ENCODE measurements at regions not wholly inside any gene's neighbourhood (a gene's known extent, or its start where the extent isn't known, plus 50 kb on each side); places are given as distances from the start of the nearest gene placed in this dataset.
"Not testable (repeated sequence)": the region's sequence is repeated elsewhere in the genome, so short reads cannot be mapped to it uniquely, and the experiment has no call there.

DNA sequence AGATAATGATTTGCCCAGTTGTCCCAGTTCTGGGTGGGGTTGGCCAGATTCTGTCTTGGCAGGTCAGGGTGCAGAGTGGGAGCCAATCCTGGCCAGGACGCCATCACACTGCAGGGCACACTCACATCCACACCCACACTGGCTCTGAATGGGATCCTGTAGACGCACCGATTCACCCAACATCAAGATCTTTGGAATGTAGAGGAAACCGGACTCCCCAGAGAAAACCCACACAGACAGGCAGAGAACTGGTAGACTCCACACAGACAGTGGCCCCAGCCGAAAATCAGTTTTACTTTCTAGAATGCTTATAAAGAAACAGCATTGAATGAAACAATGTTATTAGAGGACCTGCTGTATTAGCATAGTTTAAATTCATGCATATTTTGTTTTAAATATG is 343.1 kb upstream of the DAB2 start:
- no peak for DNase-seq
- in situ Hi-C loops (cut with MboI; ENCODE audit: low pct_unique_long_range_greater_than_20kb, low sequenced_read_pairs) = no loop called here

DNA sequence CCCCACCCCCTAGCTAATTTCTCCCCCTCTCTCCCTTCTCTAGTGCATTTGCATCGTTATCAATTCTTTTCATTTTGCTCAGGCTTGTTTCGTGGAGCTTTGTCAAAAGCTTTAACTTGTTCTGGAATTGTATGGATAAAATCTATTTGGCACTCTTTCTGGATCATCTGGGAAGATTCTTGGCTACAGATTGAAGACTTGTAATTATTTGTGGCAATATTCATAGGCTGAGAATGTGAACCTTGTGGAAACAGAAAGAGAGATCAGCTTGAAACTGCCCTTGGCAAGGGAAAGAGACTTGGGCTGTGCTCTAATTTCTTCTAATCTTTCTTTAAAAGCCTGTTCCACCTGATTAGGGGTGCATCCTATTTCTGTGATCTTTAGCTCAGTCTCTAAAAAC is 340.6 kb upstream of the DAB2 start:
- no peak for DNase-seq
- in situ Hi-C loops (cut with MboI; ENCODE audit: low pct_unique_long_range_greater_than_20kb, low sequenced_read_pairs) = no loop called here

DNA sequence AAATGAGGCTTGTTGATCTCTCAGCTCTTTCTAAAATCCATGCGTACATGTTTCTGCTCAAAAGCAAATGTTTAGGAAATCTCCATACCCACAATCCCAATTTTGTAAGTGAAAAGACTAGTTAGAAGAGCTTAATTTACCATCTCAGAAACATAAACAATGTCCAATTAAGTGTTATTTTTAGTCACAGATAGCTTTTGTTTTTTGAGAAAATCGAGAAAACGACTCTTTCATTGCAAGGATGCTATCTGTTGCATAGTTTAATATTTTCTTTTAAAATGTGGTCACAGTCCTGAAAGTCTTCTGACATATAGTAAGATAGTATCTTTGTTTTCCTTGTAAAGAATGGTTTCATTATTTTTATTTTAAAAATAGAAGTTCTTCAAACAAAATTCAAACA is 338.0 kb upstream of the DAB2 start:
- in situ Hi-C loops (cut with MboI; ENCODE audit: low pct_unique_long_range_greater_than_20kb, low sequenced_read_pairs) = no loop called here
- DNase-seq = no peak

DNA sequence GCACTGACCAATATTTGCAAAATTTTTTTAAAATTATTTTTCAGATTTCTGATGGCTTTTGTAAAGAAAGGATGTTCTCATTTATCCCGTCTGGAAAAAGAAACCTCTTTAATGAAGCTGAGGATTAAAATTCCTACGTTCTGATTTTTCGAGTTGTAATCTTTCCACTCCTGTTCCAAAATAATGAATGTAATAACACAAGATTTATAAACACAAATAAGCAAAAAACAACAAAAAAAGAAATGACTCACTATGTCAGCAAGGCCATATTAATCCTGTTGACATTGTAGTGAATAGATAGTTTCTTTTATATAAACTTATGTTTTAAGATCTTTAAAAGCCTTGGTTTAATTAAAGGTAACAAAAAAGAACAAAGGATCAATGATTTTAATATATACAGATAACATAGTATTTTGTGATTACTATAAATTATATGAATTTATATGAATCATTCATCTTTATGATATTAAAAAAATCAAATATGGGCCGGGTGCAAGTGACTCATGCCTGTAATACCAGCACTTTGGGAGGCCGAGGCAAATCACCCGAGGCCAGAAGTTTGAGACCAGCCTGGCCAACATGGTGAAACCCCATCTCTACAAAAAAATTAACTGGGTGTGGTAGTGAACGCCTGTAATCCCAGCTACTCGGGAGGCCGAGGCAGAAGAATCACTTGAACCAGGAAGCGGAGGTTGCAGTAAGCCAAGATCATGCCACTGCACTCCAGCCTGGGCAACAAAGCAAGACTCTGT is 336.6 kb upstream of the DAB2 start:
- in situ Hi-C loops (cut with MboI; ENCODE audit: low pct_unique_long_range_greater_than_20kb, low sequenced_read_pairs) = no loop called here
- no peak for DNase-seq

DNA sequence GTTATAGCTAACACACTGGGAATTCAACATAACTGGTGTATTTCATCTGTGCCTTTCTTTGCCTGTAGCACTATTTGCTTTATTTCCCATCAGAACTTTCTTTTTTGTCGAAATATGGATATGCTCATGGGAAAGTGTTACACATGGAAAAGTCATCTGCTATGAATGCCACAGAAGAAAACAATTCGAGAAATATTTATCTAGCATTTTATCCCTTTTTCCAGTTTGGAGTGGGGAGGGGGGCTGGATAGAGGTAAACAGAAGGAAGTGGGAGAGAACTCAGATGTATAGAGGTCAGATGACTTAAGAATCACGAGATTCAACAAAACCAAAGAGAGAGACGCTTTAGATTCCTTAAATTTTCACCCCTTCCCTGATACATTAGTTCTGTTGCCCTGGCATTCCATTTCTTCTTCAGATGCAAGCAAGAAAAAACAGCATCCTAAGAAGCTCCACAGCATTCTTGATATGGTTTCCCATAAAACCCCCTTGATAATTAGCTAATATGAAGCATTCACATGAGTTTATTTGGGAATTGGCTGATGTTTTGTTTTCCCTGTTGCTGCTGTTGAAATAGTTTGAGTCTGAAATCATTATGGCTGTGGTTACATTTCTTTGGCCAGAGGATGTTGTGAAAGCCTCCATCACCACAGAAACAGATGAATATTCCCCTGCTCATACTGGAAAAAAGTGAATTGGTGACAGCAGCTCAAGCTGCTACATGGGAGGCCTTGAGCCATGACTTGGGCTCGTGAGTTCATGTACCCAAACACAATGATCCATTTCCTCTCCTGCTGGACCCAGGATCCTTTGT is 335.8 kb upstream of the DAB2 start:
- in situ Hi-C loops (cut with MboI; ENCODE audit: low pct_unique_long_range_greater_than_20kb, low sequenced_read_pairs) = no loop called here
- no peak for DNase-seq

DNA sequence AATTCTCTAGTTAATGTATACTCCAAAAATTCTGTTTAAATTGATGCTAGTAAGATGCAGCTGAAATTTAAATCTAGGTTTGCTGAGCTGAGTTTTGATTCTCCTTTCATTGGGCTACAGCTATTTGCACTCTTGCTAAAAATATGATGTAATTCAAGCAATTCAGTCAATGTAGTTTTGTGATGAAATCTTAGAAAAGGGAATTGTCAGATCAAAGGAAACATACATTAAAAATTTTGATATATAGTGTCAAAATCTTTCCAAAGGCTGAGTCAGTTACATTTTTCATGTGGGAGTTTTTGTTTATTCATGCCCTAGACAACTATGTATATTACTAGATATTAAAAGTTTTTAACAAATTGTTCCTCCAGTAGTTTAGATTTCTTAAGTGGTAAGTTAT is 334.9 kb upstream of the DAB2 start:
- no peak for DNase-seq
- in situ Hi-C loops (cut with MboI; ENCODE audit: low pct_unique_long_range_greater_than_20kb, low sequenced_read_pairs) = no loop called here

DNA sequence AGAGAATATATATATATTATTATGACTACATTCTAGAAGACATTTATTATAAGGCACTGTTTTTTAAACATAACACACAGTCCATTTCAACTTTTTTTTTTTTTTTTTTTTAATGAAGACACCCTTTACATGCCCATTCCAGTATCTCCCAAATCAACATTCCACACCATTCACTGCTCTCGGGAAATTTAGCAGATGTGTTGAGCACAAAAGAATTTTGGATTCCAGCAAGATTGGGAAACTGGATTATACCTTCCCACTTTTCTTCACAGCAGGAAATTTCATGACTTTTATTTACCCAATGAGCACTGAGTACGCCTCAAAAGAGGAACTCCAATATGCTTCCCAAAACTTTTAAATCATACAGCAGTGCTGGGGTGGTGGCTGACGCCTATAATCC is 333.6 kb upstream of the DAB2 start:
- DNase-seq = no peak
- in situ Hi-C loops (cut with MboI; ENCODE audit: low pct_unique_long_range_greater_than_20kb, low sequenced_read_pairs) = no loop called here

DNA sequence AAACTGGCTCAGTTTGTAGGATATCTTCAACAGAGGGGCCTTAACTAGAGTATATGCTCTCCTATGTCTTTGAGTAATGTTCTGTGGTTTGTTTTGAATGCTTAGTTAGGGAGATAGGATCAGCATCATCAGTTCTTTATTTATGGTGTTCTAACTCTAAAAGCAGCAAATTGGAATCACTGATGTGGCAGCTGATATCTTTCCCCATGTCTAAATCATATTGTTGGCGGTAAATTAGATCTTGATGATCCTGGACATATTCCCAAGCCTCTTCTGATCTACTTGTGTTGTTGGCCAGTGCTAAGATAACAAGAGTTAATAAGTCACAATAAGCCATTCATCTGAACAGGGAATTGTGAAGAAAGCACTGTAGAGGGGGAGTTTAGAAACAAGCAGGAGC is 332.4 kb upstream of the DAB2 start:
- DNase-seq = no peak
- in situ Hi-C loops (cut with MboI; ENCODE audit: low pct_unique_long_range_greater_than_20kb, low sequenced_read_pairs) = no loop called here

DNA sequence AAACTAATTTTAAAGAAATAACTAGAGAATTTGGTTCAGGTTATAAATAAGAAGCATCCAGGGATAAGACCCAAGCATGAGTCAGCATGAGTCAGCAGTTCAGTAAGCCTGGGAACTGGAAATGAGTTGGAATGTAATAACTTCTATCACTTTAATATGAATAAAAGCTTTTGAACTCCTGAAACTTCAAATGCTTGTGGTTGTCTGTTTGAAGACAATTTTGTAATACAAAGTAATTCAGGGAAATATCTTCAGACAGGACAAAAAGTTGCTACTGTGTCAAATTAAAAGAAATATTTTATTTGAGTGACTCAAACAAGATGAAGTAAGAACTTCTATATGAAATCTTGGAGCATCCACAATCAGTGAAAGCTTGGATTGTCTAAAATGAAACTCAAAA is 331.2 kb upstream of the DAB2 start:
- in situ Hi-C loops (cut with MboI; ENCODE audit: low pct_unique_long_range_greater_than_20kb, low sequenced_read_pairs) = no loop called here
- no peak for DNase-seq

DNA sequence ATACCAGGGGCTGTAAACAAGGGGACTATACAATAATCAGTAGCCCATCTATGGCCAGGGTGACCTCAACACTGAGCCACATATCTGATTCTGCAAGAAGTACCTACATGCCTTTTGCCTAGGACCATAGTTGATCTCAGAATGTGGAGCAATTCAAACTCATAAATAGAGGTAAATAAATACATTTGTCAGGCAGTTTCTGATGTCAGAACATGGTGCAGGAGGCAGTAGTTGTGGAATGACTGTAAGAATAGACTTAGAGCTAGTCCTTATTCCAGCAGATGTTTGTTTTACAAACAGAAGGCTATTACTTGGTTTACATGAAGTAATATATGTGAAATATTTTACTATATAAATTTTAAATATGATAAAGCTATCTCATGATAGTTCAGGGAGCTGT is 330.7 kb upstream of the DAB2 start:
- DNase-seq = no peak
- in situ Hi-C loops (cut with MboI; ENCODE audit: low pct_unique_long_range_greater_than_20kb, low sequenced_read_pairs) = no loop called here

DNA sequence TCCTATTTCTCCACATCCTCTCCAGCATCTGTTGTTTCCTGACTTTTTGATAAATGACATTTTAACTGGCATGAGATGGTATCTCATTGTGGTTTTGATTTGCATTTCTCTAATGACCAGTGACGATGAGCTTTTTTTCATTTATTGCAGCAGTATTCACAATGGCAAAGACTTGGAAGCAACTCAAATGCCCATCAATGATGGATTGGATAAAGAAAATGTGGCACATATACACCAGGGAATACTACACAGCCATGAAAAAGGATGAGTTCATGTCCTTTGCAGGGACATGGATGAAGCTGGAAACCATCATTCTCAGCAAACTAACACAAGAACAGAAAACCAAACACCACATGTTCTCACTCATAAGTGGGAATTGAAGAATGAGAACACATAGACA is 329.0 kb upstream of the DAB2 start:
- in situ Hi-C loops (cut with MboI; ENCODE audit: low pct_unique_long_range_greater_than_20kb, low sequenced_read_pairs); DNase-seq: not testable (repeated sequence)

DNA sequence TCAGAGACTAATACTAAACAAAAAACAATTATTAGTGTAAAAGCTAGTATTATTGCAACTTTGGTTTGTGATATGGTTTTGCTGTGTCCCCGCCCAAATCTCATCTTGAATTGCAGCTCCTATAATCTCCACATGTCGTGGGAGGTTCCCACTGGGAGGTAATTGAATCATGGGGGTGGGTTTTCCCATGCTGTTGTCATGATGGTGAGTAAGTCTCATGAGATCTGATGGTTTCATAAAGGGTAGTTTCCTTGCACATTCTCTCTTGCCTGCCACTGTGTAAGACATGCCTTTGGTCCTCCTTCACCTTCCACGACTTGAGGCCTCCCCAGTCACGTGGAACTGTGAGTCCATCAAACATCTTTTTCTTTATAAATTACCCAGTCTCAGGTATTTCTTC is 325.9 kb upstream of the DAB2 start:
- DNase-seq = no peak
- in situ Hi-C loops (cut with MboI; ENCODE audit: low pct_unique_long_range_greater_than_20kb, low sequenced_read_pairs) = no loop called here

DNA sequence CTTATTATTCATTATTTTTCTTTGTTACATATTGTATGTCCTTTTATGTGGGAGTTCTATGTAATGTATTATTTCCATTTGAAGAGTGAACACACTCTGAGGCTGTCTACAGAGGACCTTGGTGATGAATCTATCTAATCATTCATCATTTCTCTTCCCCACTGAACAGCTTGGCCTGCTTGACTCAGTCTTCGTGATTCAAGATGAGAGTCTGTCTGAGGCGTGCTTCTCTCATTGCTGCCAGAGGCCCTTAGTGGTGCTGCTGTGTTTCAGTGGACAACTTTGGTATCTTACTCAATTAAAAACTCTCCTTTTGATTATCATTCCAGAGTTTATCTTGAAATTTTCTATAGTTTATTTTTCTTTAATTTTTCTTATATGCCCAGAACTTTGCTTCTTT is 318.1 kb upstream of the DAB2 start:
- in situ Hi-C loops (cut with MboI; ENCODE audit: low pct_unique_long_range_greater_than_20kb, low sequenced_read_pairs) = no loop called here
- no peak for DNase-seq

DNA sequence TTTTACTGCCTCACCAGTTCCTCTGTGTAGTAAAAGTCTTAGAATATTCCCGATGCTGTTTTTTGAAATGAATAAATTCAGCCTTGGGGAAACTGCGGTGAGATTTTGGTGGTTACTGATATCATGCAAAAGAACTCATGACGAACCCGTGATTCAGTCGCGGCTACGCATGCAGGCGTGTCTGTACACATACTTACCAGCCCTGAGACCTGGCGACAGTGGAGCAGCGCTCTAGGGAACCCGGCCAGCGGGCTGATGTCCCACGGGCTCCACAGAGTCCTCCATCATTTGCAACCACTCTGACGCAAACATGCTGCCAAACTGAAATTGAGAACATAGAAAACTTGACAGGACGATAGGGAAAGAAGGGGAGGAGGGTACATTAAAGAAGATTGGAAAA is 315.6 kb upstream of the DAB2 start:
- no peak for DNase-seq
- in situ Hi-C loops (cut with MboI; ENCODE audit: low pct_unique_long_range_greater_than_20kb, low sequenced_read_pairs) = no loop called here

DNA sequence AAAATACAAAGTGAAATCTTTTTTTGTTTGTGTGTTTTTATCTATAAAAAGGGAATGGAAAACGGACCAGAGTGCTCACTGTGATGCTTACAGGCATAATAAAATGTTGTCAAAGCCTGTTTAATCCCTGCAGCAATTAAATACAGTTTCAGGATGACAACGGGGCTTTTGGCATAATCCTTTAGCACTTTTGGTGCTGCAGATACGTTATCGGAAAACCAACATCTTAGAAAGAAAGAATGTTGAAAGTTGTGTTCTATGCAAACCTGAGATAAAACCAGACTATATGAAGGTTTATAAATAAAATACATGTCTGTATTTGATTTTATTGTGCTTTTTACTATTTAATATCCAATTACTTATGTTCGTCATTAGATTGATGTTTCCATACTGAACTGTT is 307.4 kb upstream of the DAB2 start:
- in situ Hi-C loops (cut with MboI; ENCODE audit: low pct_unique_long_range_greater_than_20kb, low sequenced_read_pairs) = no loop called here
- no peak for DNase-seq

DNA sequence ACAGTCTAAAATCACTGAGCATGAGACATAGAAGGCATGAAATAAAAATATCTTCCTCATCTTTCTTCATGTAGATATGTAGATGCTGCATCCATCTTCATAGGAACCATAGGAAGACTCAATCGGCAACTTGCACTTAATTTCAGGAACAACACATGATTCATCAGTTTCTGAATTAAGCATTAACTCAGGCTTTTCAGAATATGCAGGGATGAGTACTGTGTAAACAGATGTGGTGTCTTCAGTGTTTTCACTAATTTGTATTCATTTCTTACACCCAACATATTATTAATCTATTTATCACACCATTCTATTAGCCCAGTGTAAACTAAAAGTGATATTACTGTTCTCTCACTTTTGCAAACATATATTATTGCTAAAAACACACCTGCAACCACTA is 305.9 kb upstream of the DAB2 start:
- no peak for DNase-seq
- in situ Hi-C loops (cut with MboI; ENCODE audit: low pct_unique_long_range_greater_than_20kb, low sequenced_read_pairs) = no loop called here

DNA sequence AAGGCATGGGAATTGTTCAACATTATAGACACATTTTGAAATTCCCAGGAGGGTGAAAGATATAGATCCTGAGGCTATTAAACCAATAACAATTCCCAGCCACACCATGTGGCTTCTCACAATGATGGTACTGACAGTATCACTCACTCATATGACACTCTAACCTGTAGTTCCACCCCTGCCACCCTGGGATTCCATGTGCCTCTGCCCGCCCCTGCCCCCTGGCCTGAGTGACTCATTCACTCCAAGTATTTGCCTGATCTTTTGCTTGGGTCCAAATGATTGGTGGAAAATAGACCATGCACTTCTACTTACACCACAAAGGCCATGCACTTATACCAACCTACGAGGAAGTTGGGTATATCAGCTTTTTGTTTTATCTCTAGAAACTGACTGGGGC is 305.2 kb upstream of the DAB2 start:
- DNase-seq = no peak
- in situ Hi-C loops (cut with MboI; ENCODE audit: low pct_unique_long_range_greater_than_20kb, low sequenced_read_pairs) = no loop called here

DNA sequence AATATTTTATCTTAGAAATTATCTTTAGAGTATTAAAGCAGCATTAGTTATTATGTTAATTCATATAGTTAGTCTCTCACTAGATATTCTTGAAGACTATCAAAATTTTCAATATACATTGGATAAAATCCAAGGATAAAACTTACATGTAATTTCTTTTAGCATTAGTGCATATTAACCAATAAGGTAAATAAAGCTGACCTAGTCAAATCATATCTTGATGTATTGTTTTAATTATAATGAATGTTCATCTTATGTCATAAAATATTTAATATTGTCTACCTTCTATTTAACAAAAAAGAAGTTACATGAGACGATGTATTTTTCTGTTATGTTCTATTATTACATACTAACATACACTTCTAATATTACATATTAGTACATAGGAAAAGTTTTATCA is 301.7 kb upstream of the DAB2 start:
- in situ Hi-C loops (cut with MboI; ENCODE audit: low pct_unique_long_range_greater_than_20kb, low sequenced_read_pairs) = no loop called here
- no peak for DNase-seq

DNA sequence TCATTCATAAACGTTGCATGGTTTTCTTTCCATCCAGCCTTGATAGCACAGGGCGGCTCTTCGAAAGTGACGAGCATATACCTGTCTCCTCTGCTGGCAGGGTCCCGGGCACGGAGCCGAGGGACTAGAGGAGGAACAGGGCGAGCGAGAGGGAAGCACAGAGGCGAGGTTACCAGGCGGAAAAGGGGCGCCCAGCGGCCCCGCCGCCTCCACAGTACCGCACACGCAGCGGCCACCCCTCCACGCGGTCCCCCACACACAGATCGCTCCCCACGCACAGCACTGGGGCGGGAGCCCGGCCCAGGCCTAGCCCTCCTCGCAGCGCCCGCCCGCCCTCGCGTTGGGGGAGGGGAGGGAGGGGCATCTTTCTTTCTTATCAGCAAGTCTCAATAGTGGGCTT is 296.6 kb upstream of the DAB2 start:
- no peak for DNase-seq
- in situ Hi-C loops (cut with MboI; ENCODE audit: low pct_unique_long_range_greater_than_20kb, low sequenced_read_pairs) = loop anchor here (25.0 kb wide), 1 partner anchor 1016 kb away; no protein-coding TSS in a partner anchor

DNA sequence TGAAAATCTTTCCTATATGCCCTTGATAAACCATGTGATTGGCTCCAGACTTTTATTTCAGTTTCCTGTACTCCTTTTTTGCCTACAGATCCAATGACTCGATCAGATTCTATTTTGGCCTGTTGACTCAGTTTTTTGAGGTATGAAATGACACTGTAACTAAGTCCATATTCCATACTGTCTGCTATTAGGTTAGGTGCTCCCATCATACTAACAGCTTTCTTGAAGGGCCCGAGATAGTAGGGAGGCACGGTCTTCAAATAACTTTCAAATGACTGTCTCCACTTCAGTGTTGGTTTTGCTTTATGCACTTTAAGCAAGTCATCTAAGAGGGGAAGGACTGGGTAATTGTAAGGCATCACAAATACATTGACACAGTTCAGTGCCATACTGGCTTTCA is 295.4 kb upstream of the DAB2 start:
- in situ Hi-C loops (cut with MboI; ENCODE audit: low pct_unique_long_range_greater_than_20kb, low sequenced_read_pairs) = loop anchor here (25.0 kb wide), 1 partner anchor 1017 kb away; no protein-coding TSS in a partner anchor

More for the DNA sequence above, 295.4 kb upstream of the DAB2 start:
- no peak for DNase-seq

Measured in KBM-7 (cell line).